Effector CD4-positive, alpha-beta T cell (primary cell): ENCODE measurements at regions not wholly inside any gene's neighbourhood (a gene's known extent, or its start where the extent isn't known, plus 50 kb on each side); places are given as distances from the start of the nearest gene placed in this dataset.
"Not testable (repeated sequence)": the region's sequence is repeated elsewhere in the genome, so short reads cannot be mapped to it uniquely, and the experiment has no call there.

Experiments
- DNase-seq: peaks from one replicate; pipeline ENCODE4 v3.0.0-alpha.2; 2020

GRCh38 chrX:63581906-63582305, 203.1 kb downstream of the ARHGEF9 start:
- DNase-seq, result no peak

DNA sequence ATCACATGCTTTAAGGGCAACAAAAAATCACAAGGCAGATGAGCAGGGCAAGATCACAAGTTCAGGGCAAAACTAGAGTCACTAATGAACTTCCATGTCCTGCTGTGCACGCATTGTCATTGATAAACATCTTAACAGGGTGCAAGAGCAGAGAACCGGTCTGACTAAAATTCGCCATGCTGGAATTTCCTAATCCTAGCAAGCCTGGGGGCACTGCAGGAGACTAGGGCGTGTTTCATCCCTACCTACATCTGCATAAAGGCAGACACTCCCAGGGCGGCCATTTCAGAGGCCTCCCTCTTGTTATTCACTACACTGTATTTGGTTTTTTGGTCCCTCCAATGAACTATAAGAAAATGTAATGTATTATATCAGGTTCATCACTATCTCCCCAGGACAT, 203.6 kb downstream of the ARHGEF9 start:
- no peak for DNase-seq

GRCh38 chrX:63576533-63576932, 208.5 kb downstream of the ARHGEF9 start:
- DNase-seq, result no peak

DNA sequence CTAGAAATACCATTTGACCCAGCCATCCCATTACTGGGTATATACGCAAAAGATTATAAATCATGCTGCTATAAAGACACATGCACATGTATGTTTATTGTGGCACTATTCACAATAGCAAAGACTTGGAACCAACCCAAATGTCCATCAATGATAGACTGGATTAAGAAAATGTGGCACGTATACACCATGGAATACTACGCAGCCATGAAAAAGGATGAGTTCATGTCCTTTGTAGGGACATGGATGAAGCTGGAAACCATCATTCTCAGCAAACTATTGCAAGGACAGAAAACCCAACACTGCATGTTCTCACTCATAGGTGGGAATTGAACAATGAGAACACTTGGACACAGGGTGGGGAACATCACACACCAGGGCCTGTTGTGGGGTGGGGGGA, 209.3 kb downstream of the ARHGEF9 start:
- not testable (repeated sequence) for DNase-seq

GRCh38 chrX:63566856-63567255, 215.7 kb upstream of the SPIN4 start:
- no peak for DNase-seq

DNA sequence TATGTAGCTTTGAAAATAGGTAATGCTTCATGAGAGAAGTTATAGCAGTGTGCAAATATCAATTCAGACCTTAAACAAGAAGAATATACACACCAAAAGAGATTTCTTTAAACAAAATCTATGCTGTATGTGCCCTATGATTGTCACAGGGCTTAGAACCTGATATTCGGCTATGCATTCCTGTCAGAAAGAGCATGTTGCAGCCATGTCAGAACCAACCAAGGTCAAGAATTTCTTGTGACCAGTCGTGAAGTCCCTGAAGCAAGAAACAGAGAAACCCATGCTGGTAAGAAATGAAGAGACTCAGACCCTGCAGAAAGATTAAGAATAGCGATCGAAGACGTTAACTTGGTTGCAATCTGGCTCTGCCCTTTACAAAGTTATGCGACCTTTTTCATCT, 210.3 kb upstream of the SPIN4 start:
- DNase-seq, result no peak

GRCh38 chrX:63560601-63561218, 209.6 kb upstream of the SPIN4 start:
- peak; percentile 22 for DNase-seq

- no peak for DNase-seq
Measured at GRCh38 chrX:63551856-63552255, 200.7 kb upstream of the SPIN4 start.

DNA sequence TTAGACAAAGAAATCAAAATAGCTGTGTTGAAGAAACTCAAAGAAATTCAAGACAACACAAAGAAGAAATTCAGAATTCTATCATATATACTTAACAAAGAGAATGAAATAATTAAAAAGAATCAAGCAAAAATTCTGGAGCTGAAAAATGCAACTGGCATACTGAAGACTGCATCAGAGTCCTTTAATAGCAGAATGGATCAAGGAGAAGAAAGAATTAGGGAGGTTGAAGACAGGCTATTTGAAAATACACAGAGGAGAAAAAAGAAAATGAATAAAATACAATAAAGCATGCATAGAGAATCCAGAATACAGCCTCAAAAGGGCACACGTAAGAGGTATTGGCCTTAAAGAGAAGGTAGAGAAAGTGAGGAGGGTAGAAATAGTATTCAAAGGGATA, 179.5 kb upstream of the SPIN4 start:
- DNase-seq, result no peak

DNA sequence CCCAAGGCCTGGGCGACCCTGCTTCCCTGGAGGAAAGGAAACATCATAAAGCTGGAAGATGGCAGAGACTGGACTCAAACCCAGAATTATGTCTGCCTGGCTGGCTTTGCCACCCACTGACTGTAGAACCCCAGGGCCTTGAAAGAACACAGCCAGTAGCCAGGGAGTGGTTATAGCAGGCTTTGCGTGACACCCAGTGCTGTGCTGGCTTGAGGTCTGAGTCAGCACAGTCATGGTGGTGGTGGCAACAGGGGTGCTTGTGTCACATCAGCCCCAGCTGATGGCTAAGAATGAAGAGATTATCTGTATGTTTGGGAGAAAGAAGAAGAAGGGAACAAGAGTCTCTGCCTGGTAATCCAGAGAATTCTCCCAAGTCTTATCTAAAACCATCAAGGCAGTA, 178.8 kb upstream of the SPIN4 start:
- DNase-seq, result no peak

- DNase-seq, result no peak
Measured at GRCh38 chrX:63526863-63527262, 175.7 kb upstream of the SPIN4 start.

DNA sequence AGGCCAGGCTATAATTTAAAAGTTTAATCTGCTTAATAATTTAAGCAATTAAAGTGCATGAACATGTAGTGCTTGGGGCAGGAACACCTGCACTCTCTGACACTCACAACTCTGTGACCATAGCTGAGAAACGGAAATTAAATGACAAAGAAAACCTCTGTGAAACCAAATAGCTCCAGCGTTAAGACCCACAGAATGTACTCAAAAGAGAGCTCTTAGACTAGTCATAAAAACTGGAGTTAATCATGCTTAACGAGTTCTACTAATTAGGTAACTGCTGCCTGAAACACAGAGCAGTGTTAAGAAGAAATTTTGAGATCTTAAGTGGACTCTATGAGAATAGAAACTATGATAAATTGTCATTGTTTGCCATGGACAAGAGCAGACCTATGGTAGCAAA, 174.4 kb upstream of the SPIN4 start:
- no peak for DNase-seq

DNA sequence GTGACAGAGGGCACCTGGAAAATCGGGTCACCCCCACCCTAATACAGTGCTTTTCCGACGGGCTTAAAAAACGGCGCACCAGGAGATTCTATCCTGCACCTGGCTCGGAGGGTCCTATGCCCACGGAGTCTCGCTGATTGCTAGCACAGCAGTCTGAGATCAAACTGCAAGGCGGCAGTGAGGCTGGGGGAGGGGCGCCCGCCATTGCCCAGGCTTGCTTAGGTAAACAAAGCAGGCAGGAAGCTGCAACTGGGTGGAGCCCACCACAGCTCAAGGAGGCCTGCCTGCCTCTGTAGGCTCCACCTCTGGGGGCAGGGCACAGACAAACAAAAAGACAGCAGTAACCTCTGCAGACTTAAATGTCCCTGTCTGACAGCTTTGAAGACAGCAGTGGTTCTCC, 168.2 kb upstream of the SPIN4 start:
- not testable (repeated sequence) for DNase-seq

DNA sequence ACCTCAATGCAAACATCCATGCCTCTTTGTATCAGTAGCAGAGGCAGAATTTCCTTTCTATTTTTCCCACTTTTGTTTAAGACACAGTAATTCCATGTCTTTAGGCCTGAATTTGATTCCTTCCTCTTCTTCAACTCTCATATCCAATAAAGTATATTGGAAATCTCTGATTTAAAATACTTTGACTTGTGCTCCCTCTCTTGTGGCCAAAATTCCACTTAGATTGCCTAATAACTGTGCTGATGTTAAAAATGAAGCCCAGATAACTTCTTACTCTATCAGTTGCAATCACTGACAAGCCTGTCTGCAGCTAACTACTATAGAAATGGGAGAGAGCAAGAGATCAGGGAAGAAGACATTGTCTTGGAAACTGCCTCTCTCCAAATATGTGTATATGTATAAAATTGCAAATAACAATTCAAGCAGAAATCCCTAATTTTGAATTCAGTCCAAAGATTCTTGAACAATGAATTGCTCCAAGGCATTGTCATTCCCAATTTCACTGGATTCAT, 163.5 kb upstream of the SPIN4 start:
- no peak for DNase-seq

- DNase-seq, result no peak
Measured at GRCh38 chrX:63513825-63514568, 162.9 kb upstream of the SPIN4 start.

DNA sequence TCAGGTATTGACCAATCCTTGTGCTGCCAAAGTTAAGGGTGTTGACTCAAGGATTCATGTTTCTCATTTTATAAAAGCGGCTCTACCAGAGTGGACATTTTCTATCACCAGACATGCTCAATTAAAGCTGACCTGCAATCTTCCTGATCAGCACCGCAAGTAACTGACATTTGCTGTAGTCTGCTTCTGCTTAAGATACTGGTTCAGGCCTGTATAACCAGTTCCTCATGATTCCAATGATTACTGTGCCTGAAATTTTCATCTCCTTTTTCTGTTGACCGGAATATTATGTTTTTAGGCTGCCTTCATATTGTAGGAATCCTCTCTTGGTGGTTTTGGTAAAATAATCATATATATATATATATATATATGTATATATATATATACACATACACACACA, 160.2 kb upstream of the SPIN4 start:
- DNase-seq, result no peak

DNA sequence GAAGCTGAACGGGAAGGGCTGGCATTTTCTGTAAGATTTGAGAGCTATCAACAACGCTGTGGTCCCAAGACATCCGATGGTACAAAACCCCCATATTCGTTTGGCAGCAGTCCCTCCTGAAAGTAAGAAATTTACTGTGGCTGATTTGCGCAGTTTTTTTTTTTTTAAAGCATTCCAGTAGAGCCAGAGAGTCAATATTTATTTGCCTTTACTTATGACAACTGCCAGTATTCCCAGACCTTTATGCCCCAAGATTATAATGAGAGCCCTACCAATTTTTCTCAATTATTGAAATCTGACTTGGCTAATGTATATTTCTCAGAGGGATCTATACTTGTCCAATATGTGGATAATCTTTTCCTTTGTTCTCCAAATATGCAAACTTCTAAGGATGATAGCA, 157.5 kb upstream of the SPIN4 start:
- DNase-seq, result no peak

DNA sequence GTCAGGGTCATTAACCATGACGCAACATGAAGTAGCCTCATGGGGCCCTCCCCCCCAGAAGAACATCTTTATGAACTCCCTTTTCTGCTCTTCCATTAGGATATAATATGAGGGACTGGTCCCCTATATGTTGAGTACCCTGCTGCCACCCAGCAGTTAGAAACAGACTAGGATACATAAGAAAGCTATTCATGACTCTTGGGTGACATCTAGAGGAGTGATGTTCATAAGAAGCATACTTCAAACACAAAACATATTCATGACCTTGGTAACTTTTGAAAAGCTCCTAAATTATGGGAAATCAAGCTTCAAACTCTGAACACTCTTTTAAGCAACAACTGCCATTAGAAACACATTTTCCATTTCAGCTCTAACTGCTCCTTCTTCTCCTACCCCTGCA, 155.2 kb upstream of the SPIN4 start:
- DNase-seq, result no peak

- no peak for DNase-seq
Measured at GRCh38 chrX:63503541-63503940, 152.4 kb upstream of the SPIN4 start.

GRCh38 chrX:63488546-63489373, 137.6 kb upstream of the SPIN4 start:
- DNase-seq, result no peak

DNA sequence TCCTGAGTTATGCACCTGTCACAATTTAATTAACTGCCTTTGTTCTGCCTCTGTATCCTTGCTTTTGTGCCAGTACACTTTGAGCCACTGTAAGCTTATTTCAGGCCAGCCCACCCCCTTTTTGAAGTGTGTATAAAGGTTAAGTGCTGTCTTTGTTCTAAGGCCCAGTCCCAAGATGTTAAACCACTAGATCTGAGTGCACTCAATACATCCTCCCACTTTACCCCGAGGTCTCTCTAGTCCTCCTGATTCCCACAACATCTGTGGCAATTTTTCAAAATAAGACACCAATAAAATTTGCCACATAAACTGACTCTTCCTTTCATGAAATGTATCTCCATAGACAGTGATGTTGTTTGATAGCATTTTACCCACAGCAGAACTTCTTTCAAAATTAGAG, 124.1 kb upstream of the SPIN4 start:
- DNase-seq, result no peak

GRCh38 chrX:63471004-63471403, 119.9 kb upstream of the SPIN4 start:
- no peak for DNase-seq

DNA sequence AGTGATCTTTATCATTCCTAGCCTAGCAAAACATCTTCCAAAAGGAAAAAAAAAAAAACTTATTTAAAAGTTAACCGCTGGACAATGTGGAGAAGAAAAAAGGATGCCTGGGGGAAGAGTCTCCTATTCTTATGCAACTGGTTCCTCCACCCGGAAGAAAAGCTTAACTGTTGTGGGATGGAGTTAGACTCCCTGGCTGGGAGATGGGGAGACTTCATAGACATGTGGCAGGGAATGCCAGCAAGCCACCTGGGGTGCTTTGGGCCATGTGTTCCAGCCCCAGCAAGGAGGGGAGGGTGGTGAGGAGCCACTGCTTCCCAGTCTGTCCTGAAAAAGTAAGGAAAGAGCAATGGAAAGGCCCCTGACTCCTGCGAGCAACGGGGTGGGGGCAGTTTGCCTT, 119.4 kb upstream of the SPIN4 start:
- DNase-seq, result no peak

GRCh38 chrX:63466690-63467089, 115.6 kb upstream of the SPIN4 start:
- no peak for DNase-seq
